AG20443 (cell line): ENCODE measurements at regions not wholly inside any gene's neighbourhood (a gene's known extent, or its start where the extent isn't known, plus 50 kb on each side); places are given as distances from the start of the nearest gene placed in this dataset.

Experiments
- DNase-seq: peaks from one replicate; pipeline ENCODE4 v3.0.0; 2012; ENCODE audit warnings: low spot score, mixed read lengths

- DNase-seq, result peak; percentile 1
These were observed 255.8 kb downstream of the CYP26B1 start for GRCh38 chr2:71891719-71892422.

- peak; percentile 5 for DNase-seq
These were observed 256.5 kb downstream of the CYP26B1 start for GRCh38 chr2:71891155-71891554.

GRCh38 chr2:71889759-71890684 lies 257.6 kb downstream of the CYP26B1 start:
- DNase-seq, result peak; percentile 88

GRCh38 chr2:71888751-71889445 lies 258.8 kb downstream of the CYP26B1 start:
- DNase-seq, result peak; percentile 8

- no peak for DNase-seq
These were observed 260.5 kb downstream of the CYP26B1 start for GRCh38 chr2:71887196-71887595.

- DNase-seq, result peak; percentile 7
These were observed 261.4 kb downstream of the CYP26B1 start for GRCh38 chr2:71886241-71886640.

- DNase-seq, result no peak
These were observed 263.2 kb downstream of the CYP26B1 start for GRCh38 chr2:71884303-71885042.

- peak; percentile 92 for DNase-seq
These were observed 264.7 kb downstream of the CYP26B1 start for GRCh38 chr2:71882949-71883472.

- DNase-seq, result no peak
These were observed 265.3 kb downstream of the CYP26B1 start for GRCh38 chr2:71882236-71882946.

- DNase-seq, result peak; percentile 86
These were observed 266.6 kb downstream of the CYP26B1 start for GRCh38 chr2:71880846-71881610.

- no peak for DNase-seq
These were observed 267.4 kb downstream of the CYP26B1 start for GRCh38 chr2:71880287-71880686.

GRCh38 chr2:71879509-71880184 lies 268.0 kb downstream of the CYP26B1 start:
- DNase-seq, result no peak

GRCh38 chr2:71878626-71879508 lies 268.8 kb downstream of the CYP26B1 start:
- no peak for DNase-seq

GRCh38 chr2:71877636-71878035 lies 270.0 kb downstream of the CYP26B1 start:
- no peak for DNase-seq

GRCh38 chr2:71876542-71877451 lies 270.9 kb downstream of the CYP26B1 start:
- no peak for DNase-seq

- DNase-seq, result no peak
These were observed 275.1 kb downstream of the CYP26B1 start for GRCh38 chr2:71872466-71873051.

GRCh38 chr2:71865391-71865965 lies 282.2 kb downstream of the CYP26B1 start:
- DNase-seq, result no peak
